ENCODE measurements at regions not wholly inside any gene's neighbourhood (a gene's known extent, or its start where the extent isn't known, plus 50 kb on each side); places are given as distances from the start of the nearest gene placed in this dataset.

- peak; percentile 50 for DNase-seq (ENCODE audit: low read depth, low spot score)
- no peak overlapping the region for H3K4me3 ChIP-seq (ENCODE audit: low read length)
Measured at GRCh38 chr5:43772764-43773477, 169.9 kb downstream of the NNT start.

DNA sequence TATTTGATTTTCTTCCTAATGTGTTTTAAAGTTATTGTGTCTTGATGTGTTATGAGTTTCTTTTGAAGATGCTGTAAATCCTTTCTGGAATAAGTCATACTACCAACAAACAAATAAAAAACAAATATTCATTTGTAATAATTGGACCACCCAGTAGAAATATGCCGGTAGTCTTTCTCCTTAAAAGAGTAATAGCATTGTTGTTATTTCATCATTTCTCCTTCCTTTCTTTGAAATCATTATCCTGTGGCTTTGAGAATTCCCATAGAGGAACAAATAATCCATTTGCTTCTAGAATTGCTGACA lies 169.4 kb downstream of the NNT start:
- H3K4me3 ChIP-seq (ENCODE audit: low read length), result no peak overlapping the region
- DNase-seq (ENCODE audit: low read depth, low spot score), result no peak

DNA sequence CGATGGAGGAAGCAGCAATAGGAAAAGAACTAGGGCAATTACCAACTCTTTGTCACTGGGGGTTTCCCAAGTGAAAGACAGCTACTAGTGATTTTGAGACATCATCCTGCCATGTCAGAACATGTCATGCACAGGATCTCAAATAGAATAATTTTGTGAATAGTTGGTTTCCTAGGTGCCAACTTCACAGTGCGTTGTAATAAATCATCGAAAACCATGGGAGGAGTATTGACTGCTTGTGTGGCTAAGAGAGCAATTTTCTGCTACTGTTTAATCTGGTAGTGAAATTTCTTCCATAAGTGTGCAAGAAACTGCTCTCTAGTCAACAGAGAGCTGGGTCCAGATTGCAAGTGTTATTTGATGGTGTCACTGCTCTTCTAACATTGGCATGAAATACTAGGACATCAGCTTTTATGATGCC lies 168.6 kb downstream of the NNT start:
- DNase-seq (ENCODE audit: low read depth, low spot score), result no peak
- no peak overlapping the region for H3K4me3 ChIP-seq (ENCODE audit: low read length)

DNA sequence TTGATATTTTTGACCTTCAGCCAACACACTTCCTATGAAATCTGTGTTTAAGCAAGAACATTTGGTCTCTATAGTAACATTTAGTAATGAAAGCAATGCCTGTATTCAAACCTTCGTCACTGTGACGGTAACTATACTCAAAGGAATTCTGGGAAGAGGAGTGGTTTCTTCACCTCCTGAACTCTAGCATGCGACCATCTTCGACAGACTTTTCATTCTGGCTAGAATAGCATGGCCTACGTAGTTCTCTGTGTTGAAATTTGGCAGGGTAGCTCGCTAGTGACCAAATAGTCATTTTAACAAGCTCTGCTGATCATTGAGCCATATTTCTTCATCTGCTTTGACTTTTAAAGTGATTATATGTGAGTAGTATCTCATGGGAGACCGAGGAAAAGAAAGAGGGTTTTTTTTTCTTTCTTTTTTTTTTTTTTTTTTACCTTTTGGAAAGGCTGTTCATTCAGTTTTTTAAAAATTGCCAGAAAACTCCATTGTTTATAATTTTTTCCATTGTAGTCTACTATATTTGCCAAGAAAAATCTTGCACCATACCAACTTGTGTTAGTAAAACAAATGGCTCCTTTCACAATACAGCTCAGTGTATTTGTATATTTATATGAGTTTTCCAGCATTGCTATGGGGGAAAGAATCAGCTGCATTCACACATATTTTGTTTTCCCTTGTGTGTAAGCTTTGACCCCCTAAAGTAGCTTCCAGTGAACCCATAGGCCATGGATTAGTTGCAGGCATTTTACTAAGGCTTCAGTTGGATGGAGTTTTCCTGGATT lies 166.8 kb downstream of the NNT start:
- DNase-seq (ENCODE audit: low read depth, low spot score), result no peak
- no peak overlapping the region for H3K4me3 ChIP-seq (ENCODE audit: low read length)
